H9 (cell line): ENCODE measurements at regions not wholly inside any gene's neighbourhood (a gene's known extent, or its start where the extent isn't known, plus 50 kb on each side); places are given as distances from the start of the nearest gene placed in this dataset.

ENCODE experiments used
- DNase-seq: peaks from one replicate; pipeline ENCODE4 v3.0.0-alpha.2; 2017
- H2AFZ ChIP-seq: one replicate; pipeline ENCODE4 v1.6.1; 2013; ENCODE audit warnings: mild to moderate bottlenecking, low read length, control low read depth, moderate library complexity
- H2AK5ac ChIP-seq: 2 replicates; pipeline ENCODE4 v1.6.1; 2013; ENCODE audit warnings: low read length, control low read depth, mixed read lengths; ENCODE audit not compliant: insufficient read length
- H2BK120ac ChIP-seq: one replicate; pipeline ENCODE4 v1.6.1; 2013; ENCODE audit warnings: low read depth, mild to moderate bottlenecking, low read length, control low read depth, inconsistent platforms; ENCODE audit not compliant: poor library complexity, severe bottlenecking
- H2BK12ac ChIP-seq: 2 replicates; pipeline ENCODE4 v1.6.1; 2013; ENCODE audit warnings: low read length, control low read depth, mixed read lengths, low read depth; ENCODE audit not compliant: insufficient read length
- H2BK15ac ChIP-seq: 2 replicates; pipeline ENCODE4 v1.6.1; 2013; ENCODE audit warnings: low read depth, low read length, control low read depth
- H2BK20ac ChIP-seq: one replicate; pipeline ENCODE4 v1.6.1; 2013; ENCODE audit warnings: low read depth, mild to moderate bottlenecking, low read length, control low read depth, inconsistent platforms; ENCODE audit not compliant: poor library complexity, severe bottlenecking
- H2BK5ac ChIP-seq: 2 replicates; pipeline ENCODE4 v1.6.1; 2013; ENCODE audit warnings: low read length, control low read depth, mixed read lengths; ENCODE audit not compliant: insufficient read length
- H3K14ac ChIP-seq: 2 replicates; pipeline ENCODE4 v1.6.1; 2013; ENCODE audit warnings: low read length, control low read depth; ENCODE audit not compliant: insufficient read depth
- H3K18ac ChIP-seq: 2 replicates; pipeline ENCODE4 v1.6.1; 2013; ENCODE audit warnings: low read depth, mild to moderate bottlenecking, mixed read lengths, low read length, control low read depth; ENCODE audit not compliant: insufficient read length
- H3K23ac ChIP-seq: 2 replicates; pipeline ENCODE4 v1.6.1; 2013; ENCODE audit warnings: low read length, control low read depth, mixed read lengths, low read depth; ENCODE audit not compliant: insufficient read length
- H3K23me2 ChIP-seq: 2 replicates; pipeline ENCODE4 v1.6.1; 2013; ENCODE audit warnings: low read depth, mild to moderate bottlenecking, mixed read lengths, low read length, control low read depth; ENCODE audit not compliant: insufficient read length, poor library complexity, severe bottlenecking
- H3K27ac ChIP-seq: 2 replicates; pipeline ENCODE4 v1.5.1; 2013; ENCODE audit warnings: low read length, control low read depth, mixed read lengths, low read depth; ENCODE audit not compliant: insufficient read length
- H3K27me3 ChIP-seq: 2 replicates; pipeline ENCODE4 v1.6.1; 2013; ENCODE audit warnings: low read length, control low read depth, inconsistent platforms; ENCODE audit not compliant: insufficient read depth
- H3K4ac ChIP-seq: 2 replicates; pipeline ENCODE4 v1.6.1; 2013; ENCODE audit warnings: low read depth, mild to moderate bottlenecking, control low read depth, inconsistent platforms, low read length, moderate library complexity
- H3K4me1 ChIP-seq: 2 replicates; pipeline ENCODE4 v1.6.1; 2013; ENCODE audit warnings: low read length, control low read depth, inconsistent platforms; ENCODE audit not compliant: insufficient read depth
- H3K4me2 ChIP-seq: 2 replicates; pipeline ENCODE4 v1.6.1; 2013; ENCODE audit warnings: low read length, control low read depth, mixed read lengths; ENCODE audit not compliant: insufficient read length, insufficient read depth
- H3K56ac ChIP-seq: 2 replicates; pipeline ENCODE4 v1.6.1; 2013; ENCODE audit warnings: low read depth, mild to moderate bottlenecking, mixed read lengths, low read length, control low read depth; ENCODE audit not compliant: insufficient read length
- H3K79me1 ChIP-seq: 2 replicates; pipeline ENCODE4 v1.6.1; 2013; ENCODE audit warnings: low read depth, mild to moderate bottlenecking, moderate library complexity, low read length, control low read depth, inconsistent platforms; ENCODE audit not compliant: insufficient read depth, poor library complexity, severe bottlenecking
- H3K79me2 ChIP-seq: 2 replicates; pipeline ENCODE4 v1.6.1; 2013; ENCODE audit warnings: low read length, control low read depth, inconsistent platforms; ENCODE audit not compliant: insufficient read depth
- H3K9ac ChIP-seq: 2 replicates; pipeline ENCODE4 v1.6.1; 2013; ENCODE audit warnings: low read length, control low read depth, mixed read lengths; ENCODE audit not compliant: insufficient read length; ENCODE audit errors: extremely low read depth
- H3K9me3 ChIP-seq: one replicate; pipeline ENCODE4 v1.6.1; 2013; ENCODE audit warnings: low read depth, low read length, inconsistent platforms; ENCODE audit not compliant: control insufficient read depth
- H3T11ph ChIP-seq: one replicate; pipeline ENCODE4 v1.6.1; 2013; ENCODE audit warnings: mild to moderate bottlenecking, low read length, control low read depth, inconsistent platforms
- H4K20me1 ChIP-seq: one replicate; pipeline ENCODE4 v1.6.1; 2013; ENCODE audit not compliant: control insufficient read depth, insufficient read length, insufficient read depth
- H4K5ac ChIP-seq: 2 replicates; pipeline ENCODE4 v1.6.1; 2013; ENCODE audit warnings: low read depth, mild to moderate bottlenecking, mixed read lengths, low read length, control low read depth; ENCODE audit not compliant: insufficient read length
- H4K8ac ChIP-seq: replicated peaks from 2 replicates; pipeline ENCODE4 v1.6.1; 2013; ENCODE audit warnings: low read length, control low read depth, mixed read lengths, low read depth; ENCODE audit not compliant: insufficient read length
- H4K91ac ChIP-seq: 2 replicates; pipeline ENCODE4 v1.6.1; 2013; ENCODE audit warnings: low read depth, mild to moderate bottlenecking, moderate library complexity, mixed read lengths, low read length, control low read depth; ENCODE audit not compliant: insufficient read length
- H3K27ac Mint-ChIP-seq, 3 experiments: 2 replicates in 2 of 3; 3 replicates in 1 of 3; pipeline ENCODE4 v1.8.0; 2020 to 2021; ENCODE audit warnings: mixed read lengths in 3 of 3, mild to moderate bottlenecking in 1 of 3, moderate library complexity in 1 of 3
- H3K27me3 Mint-ChIP-seq: 2 replicates; pipeline ENCODE4 v1.8.0; 2021; ENCODE audit warnings: low read depth, mild to moderate bottlenecking, moderate library complexity, mixed read lengths
- H3K36me3 Mint-ChIP-seq, 3 experiments: 2 replicates in 2 of 3; 3 replicates in 1 of 3; pipeline ENCODE4 v1.8.0; 2020 to 2021; ENCODE audit warnings: low read depth in 3 of 3, mixed read lengths in 3 of 3; ENCODE audit not compliant: insufficient read depth in 1 of 3
- H3K4me1 Mint-ChIP-seq, 2 experiments: 2 replicates each; pipeline ENCODE4 v1.8.0; 2020; ENCODE audit warnings: mixed read lengths in 2 of 2
- H3K4me3 Mint-ChIP-seq, 2 experiments: 2 replicates in 1 of 2; 3 replicates in 1 of 2; pipeline ENCODE4 v1.8.0; 2020 to 2021; ENCODE audit warnings: mild to moderate bottlenecking in 2 of 2, mixed read lengths in 2 of 2, moderate library complexity in 1 of 2
- H3K9me3 Mint-ChIP-seq, 2 experiments: 2 replicates in 1 of 2; 3 replicates in 1 of 2; pipeline ENCODE4 v1.8.0; 2020; ENCODE audit warnings: mild to moderate bottlenecking in 2 of 2, mixed read lengths in 2 of 2, moderate library complexity in 1 of 2
- WGBS: extraction: QIAGEN DNeasy Blood & Tissue Kit; methylation state at CpG from one replicate; pipeline ENCODE4 v1.1.7; 2013; ENCODE audit warnings: missing lambda C conversion rate, low lambda C conversion rate, mixed read lengths; ENCODE audit not compliant: insufficient read length; ENCODE audit errors: extremely low coverage; 5-methylcytosine and 5-hydroxymethylcytosine counted together
- TF ChIP-seq, protein P1 (sequence below): fragments of 200-600 bp; sonication (generic); conservative IDR thresholded peaks from 3 replicates; pipeline ENCODE4 v1.8.0; 2021; ENCODE audit warnings: antibody characterized with exemption, mild to moderate bottlenecking

DNA sequence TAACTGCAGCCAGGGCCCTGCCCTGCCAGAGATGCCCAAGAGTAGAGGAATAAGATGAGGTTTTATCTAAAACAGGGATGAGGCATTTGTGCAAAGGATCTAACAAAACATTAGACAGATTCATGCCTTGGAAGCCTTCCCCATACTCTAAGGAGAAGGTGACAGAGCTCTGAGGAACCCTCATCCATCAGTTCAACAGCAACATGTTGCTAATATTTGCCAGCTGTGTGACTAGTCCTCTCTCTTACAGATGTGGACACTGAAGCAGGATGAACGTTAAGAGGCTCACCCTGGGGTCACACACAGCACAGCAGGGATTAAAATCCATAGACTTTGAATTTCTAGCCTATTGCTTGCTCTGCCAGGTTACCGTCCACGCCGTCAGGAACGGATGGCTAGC, 99.0 kb downstream of the ZBTB18 start:
- Mint-ChIP-seq H3K4me3 (no peak overlapping the region), H3K9me3 (no peaks in the 10 kb centered on the region), H3K27ac (no peak overlapping the region), H3K36me3 (no peaks in the 10 kb centered on the region), H3K4me1 (peaks cover 9% of the 10 kb centered on the region in 2 experiments), H3K27me3 (no peaks in the 10 kb centered on the region)
- no peak overlapping the region for H4K8ac ChIP-seq
- no peak overlapping the region for H2BK15ac ChIP-seq
- no peak overlapping the region for H4K91ac ChIP-seq
- no peak for DNase-seq
- no peak overlapping the region for H3K56ac ChIP-seq
- no peak overlapping the region for H2BK5ac ChIP-seq
- no peak overlapping the region for H3K14ac ChIP-seq
- H2BK120ac ChIP-seq, result no peak overlapping the region
- H3K18ac ChIP-seq, result no peak overlapping the region
- H2AK5ac ChIP-seq, result no peak overlapping the region
- H3K4me2 ChIP-seq, result no peak overlapping the region
- H3K79me2 ChIP-seq, result no peaks in the 10 kb centered on the region
- H4K20me1 ChIP-seq, result no peaks in the 10 kb centered on the region
- no peak overlapping the region for H4K5ac ChIP-seq
- no peak overlapping the region for H2BK12ac ChIP-seq
- H3K23me2 ChIP-seq, result no peaks in the 10 kb centered on the region
- H3K4ac ChIP-seq, result no peak overlapping the region
- H2BK20ac ChIP-seq, result no peak overlapping the region
- no peaks in the 10 kb centered on the region for H3K79me1 ChIP-seq
- WGBS, result no CpG with 5 or more reads among the region's 5 CpGs
- no peaks in the 10 kb centered on the region for H3K9me3 ChIP-seq
- H3K27ac ChIP-seq, result no peak overlapping the region
- H3K27me3 ChIP-seq, result no peaks in the 10 kb centered on the region
- no peak overlapping the region for H2AFZ ChIP-seq
- no peak overlapping the region for H3K9ac ChIP-seq
- TF ChIP-seq, protein P1, sequence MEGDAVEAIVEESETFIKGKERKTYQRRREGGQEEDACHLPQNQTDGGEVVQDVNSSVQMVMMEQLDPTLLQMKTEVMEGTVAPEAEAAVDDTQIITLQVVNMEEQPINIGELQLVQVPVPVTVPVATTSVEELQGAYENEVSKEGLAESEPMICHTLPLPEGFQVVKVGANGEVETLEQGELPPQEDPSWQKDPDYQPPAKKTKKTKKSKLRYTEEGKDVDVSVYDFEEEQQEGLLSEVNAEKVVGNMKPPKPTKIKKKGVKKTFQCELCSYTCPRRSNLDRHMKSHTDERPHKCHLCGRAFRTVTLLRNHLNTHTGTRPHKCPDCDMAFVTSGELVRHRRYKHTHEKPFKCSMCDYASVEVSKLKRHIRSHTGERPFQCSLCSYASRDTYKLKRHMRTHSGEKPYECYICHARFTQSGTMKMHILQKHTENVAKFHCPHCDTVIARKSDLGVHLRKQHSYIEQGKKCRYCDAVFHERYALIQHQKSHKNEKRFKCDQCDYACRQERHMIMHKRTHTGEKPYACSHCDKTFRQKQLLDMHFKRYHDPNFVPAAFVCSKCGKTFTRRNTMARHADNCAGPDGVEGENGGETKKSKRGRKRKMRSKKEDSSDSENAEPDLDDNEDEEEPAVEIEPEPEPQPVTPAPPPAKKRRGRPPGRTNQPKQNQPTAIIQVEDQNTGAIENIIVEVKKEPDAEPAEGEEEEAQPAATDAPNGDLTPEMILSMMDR, result no peak
- no peak overlapping the region for H3K23ac ChIP-seq
- H3K4me1 ChIP-seq, result no peaks in the 10 kb centered on the region; the same call in 1 of the 2 replicates
- no peak overlapping the region for H3T11ph ChIP-seq
